ENCODE measurements at regions not wholly inside any gene's neighbourhood (a gene's known extent, or its start where the extent isn't known, plus 50 kb on each side); places are given as distances from the start of the nearest gene placed in this dataset.
"Not testable (repeated sequence)": the region's sequence is repeated elsewhere in the genome, so short reads cannot be mapped to it uniquely, and the experiment has no call there.

DNA sequence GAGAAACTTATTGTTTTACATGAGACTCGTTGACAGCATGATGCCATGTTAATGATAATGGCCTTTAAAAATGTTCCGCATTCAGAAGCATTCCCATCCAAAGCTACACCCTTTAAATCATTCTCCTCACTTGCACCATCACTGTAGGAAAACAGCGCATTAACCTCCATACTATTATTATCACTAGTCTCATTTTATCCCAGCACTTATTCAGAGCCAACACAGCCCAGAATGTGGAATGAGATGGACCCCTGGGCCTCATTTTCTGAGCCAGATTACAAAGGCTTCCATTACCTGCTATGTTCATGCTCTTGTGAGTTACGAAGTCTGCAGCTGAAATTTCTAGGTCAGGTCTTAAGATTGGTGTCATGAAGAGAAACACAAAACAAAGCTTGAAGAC is 159.4 kb downstream of the HS3ST3A1 start:
- no peak for DNase-seq (ENCODE audit: low read depth, low spot score)
- no peak overlapping the region for H3K27ac ChIP-seq

DNA sequence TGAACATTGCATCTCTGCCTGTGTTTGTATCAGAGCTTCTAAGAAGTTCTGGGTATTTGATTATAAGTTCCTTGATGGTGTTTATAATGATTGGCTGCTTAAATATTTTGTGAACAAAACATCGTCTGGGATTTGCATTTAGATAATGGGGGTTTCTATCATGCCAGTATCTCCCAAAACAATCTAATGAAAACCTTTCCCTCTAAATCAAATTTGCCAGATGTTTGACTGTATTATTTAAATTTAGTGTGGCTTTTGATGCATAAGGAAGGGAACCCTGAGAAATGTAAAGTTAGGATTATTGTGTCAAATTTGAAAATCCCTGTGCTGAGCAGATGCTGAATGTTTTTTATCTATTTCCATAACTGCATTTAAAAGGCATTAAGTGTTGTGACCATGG is 159.9 kb downstream of the HS3ST3A1 start:
- no peak for DNase-seq (ENCODE audit: low read depth, low spot score)
- H3K27ac ChIP-seq, result no peak overlapping the region

DNA sequence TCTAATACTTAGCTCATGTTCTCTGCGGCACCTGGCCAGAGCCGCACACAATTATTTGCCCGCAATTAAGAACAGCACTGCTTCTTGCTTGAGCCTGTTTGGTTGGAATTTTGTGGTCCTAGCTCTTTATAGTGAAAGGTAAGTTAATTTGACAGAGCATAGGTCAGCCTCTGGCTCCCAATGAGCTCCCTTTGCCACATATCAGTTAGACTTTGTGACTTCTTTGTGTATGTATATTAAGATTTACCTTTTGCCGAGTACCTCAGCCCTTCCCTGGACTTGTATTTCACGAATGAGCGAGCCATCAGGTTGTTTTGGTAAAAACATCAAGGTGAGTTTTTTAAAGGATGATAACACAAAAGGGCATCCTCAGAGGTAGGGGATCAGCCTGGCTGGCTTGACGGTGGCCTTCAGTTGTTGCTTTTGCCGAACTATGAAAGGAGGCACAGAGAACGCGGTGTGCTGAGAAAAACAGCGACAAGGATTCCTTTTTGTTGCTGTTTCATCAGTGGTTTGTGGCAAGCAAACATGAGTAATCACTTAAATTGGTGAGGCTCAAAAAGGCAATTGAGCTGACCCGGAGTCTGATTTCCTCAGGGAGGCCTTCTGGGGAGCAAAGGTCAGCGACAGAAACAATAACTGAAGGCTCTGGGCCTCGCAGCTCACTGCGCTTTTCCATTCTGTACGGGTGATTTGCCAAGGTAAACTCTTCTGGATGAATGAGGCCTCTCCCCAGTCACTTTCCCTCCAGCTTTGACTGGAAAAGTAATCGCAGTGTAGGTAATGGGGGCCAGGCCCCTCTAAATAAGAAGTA is 163.6 kb downstream of the HS3ST3A1 start:
- no peak for DNase-seq (ENCODE audit: low read depth, low spot score)
- no peak overlapping the region for H3K27ac ChIP-seq

DNA sequence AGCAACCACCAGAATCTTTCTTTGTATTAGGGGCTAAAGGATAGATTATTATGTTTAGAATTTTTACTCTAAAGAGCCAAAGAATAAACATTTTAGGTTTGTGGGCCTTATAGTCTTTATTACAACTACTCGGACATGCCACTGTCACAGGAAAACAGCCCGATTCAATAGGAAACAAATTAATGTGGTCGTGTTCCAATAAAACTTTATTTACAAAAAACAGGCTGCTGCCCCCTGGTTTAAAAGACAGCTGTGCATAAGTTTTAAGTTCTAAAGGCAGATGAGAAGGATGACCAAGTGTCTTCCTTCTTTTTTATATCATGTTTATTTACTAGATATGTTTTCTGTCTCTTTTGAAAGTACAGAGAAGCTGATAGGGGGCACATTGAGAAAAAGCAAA is 166.5 kb downstream of the HS3ST3A1 start:
- H3K27ac ChIP-seq, result no peak overlapping the region
- DNase-seq (ENCODE audit: low read depth, low spot score), result no peak

DNA sequence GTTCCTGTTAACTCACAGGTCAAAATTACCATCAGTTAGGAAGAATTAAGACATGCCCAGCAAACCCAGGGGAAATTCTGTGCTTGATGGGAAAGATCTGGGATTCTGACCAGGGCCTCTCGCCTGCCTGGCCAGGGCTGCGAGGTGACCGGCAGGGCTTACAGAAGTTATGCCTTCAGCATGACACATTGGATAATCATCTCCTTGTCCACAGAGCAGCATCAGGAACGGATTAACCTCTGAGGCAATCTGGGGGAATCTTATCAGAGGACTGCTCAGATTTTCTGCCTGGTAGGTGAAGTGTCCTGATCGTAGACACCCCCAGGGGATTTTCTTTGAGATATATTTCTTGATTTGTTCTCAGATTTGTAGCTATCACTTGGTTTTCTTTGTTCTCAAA is 172.5 kb downstream of the HS3ST3A1 start:
- no peak overlapping the region for H3K27ac ChIP-seq
- DNase-seq (ENCODE audit: low read depth, low spot score), result no peak

DNA sequence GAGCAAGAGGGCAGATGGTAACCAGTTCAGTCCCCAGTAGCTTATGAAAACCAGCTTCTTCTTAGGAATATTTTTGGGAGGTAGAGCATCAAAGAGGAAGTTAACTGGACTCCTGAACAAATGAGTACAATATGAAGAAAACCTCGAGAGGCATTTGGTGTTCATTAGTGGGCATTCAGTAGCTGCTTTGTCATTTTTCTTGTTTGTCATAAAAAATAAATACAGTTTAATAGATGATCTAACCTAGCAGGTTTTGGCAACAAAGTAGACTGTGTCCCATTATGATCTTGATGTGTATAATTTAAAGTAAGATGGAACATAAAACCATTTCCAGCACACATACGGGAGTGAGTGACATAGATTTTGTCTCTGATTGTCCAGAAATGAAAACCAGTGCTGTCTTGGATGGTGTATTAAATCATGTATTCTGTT is 173.1 kb downstream of the HS3ST3A1 start:
- no peak overlapping the region for H3K27ac ChIP-seq
- no peak for DNase-seq (ENCODE audit: low read depth, low spot score)

DNA sequence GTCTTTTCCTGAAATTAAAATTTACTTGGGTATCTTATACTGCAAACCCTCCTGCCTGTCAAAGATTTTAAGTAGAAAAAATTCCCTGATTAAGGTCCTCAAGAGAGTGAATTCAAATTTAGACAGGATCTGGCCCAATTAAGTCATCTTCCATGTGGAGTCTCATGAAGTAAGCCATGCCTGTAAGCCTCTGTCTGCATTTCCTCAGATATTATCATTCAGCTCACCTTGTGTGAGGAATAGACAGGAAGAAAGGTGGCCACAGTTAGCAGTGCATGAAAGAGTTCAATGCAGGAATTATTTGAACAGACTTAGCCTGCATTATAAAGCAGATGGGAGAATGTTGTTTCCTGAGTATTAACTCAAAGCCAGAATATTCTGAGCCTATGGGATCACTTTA is 174.7 kb downstream of the HS3ST3A1 start:
- DNase-seq (ENCODE audit: low read depth, low spot score), result no peak

DNA sequence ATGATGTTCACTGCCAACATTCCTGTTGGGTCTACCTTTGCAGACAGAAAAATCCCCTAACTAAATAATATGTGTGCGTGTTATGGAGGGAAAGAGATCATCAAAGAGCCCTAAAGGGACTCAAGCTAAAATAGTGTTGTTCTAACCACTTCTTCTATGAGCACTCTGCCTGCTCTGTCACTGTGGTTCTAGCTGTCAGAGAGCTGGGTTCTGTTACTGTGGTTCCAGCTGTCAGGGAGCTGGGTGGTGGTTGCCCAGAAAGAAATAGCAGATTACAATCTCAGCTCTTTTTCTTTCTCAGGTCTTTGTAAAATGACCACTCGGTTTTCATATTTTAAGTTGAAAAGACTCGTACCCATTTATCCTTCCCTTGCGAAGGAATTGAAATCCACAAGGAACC is 176.3 kb downstream of the HS3ST3A1 start:
- no peak for DNase-seq (ENCODE audit: low read depth, low spot score)
- H3K27ac ChIP-seq, result no peak overlapping the region

More for the DNA sequence above, 174.7 kb downstream of the HS3ST3A1 start:
- no peak overlapping the region for H3K27ac ChIP-seq

DNA sequence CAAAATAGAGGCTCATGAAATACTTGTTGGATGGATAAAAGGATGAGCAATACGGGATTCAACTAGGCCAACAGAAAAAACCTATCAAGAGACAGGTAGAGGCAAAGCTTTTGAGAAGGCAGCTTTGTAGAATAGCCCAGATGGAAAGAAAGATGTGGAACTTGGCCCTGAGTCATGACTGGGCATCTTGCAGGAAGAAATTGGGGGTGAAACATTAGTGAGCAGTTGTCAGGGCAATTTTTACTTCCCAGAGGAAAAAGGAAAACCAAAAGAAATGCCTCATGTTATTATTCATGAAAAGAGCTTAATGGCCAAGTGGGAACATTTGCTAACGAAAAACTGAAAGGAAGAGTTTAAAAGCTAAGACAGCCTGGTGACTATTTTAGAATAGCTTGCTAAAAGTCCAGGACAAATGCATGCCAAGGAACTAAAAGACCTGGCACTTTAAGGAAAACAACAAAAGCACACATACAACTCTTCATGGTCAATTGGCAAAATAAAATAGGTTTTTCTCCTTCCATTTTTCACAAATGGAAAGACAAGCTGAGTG is 180.1 kb downstream of the HS3ST3A1 start:
- DNase-seq (ENCODE audit: low read depth, low spot score), result no peak

DNA sequence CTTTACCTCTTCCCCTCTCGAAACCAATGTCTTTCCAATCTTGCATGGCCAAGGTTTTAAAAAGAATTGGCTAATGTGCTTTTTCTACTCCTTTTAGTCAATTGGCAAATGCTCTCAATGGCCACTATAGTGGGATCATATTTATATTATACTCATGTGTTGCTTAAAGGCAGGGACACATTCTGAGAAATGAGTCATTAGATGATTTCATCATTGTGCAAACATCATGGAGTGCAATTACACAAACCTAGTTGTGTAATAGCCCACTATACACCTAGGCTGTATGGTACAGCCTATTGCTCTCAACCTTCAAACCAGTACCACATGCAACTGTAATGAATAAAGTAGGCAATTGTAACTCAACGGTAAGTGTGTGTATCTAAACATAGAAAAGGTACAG is 180.9 kb downstream of the HS3ST3A1 start:
- DNase-seq (ENCODE audit: low read depth, low spot score), result peak; percentile 53
- H3K27ac ChIP-seq, result peak overlapping the region; percentile 60

More for the DNA sequence above, 180.1 kb downstream of the HS3ST3A1 start:
- H3K27ac ChIP-seq, result peak overlapping the region; percentile 60

DNA sequence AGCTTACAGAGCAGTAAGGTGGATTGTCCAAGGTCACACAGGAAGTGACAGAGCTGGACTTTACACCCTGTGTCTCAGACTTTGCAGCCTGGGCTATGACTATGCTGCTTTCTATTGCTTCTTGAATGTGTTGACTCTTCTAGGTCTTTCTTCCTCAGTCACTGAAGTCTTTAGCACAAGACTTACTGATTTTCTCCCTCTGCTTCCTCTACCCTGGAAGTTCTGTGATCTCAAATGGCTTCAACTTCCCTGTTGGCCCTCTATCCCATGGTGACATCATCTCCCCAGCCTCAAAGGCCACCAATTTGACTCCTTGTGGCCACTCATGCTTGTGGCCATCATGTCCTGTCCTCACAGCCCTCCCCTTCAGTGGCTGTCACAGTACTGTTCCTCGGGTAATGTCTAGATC is 181.3 kb downstream of the HS3ST3A1 start:
- peak overlapping the region; percentile 60 for H3K27ac ChIP-seq
- DNase-seq (ENCODE audit: low read depth, low spot score), result no peak

DNA sequence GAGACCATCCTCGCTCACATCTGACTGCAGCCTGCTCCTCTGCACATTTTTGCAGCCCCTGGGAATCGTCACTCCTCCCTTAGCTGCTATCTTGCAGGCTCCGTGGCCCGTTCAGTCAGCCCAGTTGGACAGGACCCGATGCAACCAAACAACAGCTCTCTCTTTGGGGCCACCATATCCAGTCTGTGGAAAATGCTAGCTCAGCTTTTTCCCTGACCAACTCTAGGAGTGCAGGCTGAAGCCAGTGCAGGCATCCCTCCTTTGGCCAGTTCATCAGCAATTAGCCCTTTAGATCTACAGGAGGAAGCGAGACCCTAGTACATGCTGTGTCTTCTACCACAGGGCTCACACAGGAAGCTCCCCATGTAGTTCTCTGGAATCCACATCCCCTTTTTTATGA is 182.1 kb downstream of the HS3ST3A1 start:
- DNase-seq (ENCODE audit: low read depth, low spot score), result no peak
- H3K27ac ChIP-seq, result no peak overlapping the region

DNA sequence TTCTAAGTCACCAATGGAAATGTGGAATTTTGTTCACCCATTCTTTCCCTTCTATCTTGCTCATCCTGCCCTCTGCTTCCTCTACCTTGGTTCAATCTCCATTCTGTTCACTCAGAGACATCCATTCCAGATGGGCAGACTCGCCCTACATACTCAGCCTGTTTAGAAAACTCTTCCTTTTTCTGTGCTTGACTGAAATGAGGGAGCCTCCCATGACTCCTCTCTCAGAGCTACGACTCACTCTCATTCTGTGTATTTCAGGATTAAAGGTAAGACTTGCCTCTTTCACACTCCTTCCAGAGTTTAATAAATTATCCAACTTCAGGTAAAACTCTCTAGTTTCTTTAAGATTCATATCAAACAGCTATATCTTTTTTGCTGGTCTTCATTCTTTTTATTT is 182.8 kb downstream of the HS3ST3A1 start:
- peak overlapping the region; percentile 21 for H3K27ac ChIP-seq
- no peak for DNase-seq (ENCODE audit: low read depth, low spot score)

DNA sequence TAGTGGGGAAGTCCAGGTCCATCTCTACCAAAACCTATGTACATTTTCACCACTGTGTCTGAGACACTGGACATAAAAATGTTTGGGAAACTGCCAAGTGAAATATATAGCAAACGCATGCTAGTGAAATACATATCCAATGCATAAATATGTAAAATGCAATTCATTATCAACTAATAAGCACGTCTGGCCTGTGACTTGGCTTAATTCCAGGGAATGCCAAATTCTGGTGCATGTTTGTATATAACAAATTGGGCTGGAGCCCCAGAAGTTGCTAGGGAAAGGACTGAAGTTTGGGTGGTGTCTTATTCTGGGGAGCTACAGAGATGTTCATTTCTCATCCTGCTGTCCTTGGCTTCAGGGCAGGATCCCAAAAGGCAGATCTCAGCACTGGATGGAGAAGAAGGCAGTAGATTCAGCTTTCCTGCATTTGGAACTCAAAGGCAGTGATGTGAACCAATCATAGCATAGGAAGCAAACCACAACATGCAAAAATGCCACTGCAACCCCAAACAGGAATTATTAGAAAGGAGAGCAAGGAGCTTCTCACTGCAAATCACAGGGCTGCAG is 184.3 kb downstream of the HS3ST3A1 start:
- DNase-seq (ENCODE audit: low read depth, low spot score), result no peak
- no peak overlapping the region for H3K27ac ChIP-seq

DNA sequence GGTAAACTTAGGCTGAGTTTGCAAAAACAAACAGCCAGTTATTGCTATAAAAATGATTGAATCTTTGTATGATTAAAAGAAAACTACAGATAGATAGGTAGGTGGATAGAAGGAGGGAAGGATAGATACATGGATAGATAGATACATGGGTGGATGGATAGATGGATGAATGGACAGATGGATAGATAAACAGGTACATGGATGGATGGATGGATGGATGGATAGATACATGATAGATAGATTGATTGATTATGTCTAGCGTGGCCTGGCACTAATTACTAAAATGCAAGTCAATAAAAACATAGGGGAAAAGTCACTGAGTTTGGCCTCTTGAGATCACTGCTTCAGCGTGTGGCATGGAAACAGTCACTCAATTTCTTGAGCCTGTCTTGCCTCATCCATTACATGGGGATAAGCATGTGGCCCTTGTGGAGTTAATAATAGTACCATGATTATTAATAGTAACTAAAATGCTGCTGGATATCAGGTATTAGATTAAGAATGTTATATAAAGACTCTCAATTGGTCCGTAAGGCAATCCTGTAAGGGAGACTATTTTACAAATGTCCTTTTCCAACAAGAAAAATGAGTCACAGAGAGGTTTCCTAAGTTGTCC is 184.9 kb downstream of the HS3ST3A1 start:
- H3K27ac ChIP-seq, result no peak overlapping the region
- DNase-seq (ENCODE audit: low read depth, low spot score), result no peak

DNA sequence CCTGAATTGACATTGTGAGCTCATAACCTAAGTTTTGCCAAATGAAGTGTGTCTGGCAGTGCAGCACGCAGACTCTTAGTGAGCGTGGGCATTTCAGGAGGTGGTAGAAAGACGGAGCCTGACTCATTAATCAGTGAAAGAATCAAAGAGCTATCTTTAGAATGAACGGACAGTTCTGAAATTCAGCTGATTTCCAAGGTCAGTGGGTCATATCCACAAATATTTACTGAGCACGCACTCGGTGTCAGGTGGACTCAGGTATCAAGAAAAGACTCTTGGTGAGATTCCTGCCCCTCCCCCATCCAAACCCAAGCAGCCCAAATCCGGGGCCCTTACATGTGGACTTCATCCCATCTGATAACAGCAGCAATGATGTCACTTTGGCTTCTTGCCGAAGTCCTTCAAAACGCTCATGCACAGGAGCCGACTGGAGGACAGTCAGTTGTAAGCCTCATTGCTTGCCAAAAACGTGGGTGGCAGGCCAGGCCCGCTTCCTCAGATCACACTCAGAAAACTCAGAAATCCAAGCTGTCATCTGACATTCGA is 185.8 kb downstream of the HS3ST3A1 start:
- H3K27ac ChIP-seq, result no peak overlapping the region
- DNase-seq (ENCODE audit: low read depth, low spot score), result no peak

DNA sequence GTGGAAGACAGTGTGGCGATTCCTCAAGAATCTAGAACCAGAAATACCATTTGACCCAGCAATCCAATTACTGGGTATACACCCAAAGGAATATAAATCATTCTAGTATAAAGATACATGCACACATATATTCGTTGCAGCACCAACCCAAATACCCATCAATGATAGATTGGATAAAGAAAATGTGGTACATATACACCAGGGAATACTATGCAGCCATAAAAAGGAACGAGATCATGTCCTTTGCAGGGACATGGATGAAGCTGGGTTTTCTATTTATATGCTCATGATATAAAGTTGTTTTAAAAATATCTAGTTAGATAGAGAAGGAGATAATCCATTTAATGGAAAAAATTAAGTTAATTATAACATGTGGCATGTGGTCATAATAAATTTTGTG is 186.5 kb downstream of the HS3ST3A1 start:
- not testable (repeated sequence) for H3K27ac ChIP-seq; DNase-seq (ENCODE audit: low read depth, low spot score)

DNA sequence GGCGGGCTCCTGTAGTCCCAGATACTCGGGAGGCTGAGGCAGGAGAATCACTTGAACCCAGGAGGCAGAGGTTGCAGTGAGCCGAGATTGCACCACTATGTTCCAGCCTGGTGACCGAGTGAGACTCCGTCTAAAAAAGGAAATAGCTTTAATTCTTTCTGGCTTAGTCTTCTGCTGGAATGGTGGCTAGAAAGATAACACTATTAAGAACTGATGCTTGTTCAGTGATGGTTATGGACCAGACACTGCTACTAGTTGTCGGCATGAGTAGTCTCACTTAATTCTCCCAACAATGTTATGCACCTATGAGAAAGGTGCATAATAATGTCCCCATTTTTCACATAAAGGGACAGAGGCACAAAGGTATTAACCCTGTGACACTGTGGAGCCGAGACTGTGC is 188.7 kb downstream of the HS3ST3A1 start:
- DNase-seq (ENCODE audit: low read depth, low spot score), result no peak
- no peak overlapping the region for H3K27ac ChIP-seq

DNA sequence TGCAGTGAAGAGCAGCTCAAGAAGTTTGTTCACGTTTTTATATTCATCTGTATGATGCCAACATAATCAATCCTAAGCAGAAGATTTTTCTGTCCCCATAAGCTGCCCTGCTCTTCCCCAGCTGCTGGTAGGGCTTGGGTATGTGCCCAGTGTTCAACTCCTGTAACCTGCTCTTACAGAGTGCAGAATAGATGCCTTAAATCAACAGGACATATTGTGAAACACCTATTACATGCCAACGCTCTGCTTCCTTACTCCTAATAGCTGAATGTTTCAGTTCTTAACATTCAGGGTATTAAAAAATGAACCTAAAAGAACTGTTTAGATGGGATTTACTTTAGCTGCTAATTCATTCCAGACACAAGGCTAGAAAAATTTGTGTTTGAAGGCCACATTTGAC is 190.9 kb downstream of the HS3ST3A1 start:
- no peak for DNase-seq (ENCODE audit: low read depth, low spot score)
- no peak overlapping the region for H3K27ac ChIP-seq

DNA sequence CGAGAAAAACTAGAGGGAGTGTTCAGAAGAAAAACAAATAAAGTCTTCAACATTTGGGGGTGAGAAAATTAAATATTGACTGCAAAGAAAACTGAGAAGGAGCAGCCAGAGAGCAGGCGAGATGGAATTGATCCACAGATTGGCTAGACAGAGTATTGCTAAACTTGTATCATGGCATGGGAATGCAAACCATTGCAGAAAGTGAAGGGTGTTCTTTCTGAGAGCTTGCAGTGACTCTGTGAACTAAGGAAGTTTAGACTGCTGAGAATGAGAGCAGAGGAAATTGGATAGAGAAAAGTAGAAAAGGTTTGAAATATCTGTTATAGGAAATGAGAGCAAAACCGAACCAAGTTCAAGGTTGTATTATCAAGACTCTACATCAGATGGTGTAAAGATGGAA is 191.5 kb downstream of the HS3ST3A1 start:
- no peak for DNase-seq (ENCODE audit: low read depth, low spot score)
- no peak overlapping the region for H3K27ac ChIP-seq

DNA sequence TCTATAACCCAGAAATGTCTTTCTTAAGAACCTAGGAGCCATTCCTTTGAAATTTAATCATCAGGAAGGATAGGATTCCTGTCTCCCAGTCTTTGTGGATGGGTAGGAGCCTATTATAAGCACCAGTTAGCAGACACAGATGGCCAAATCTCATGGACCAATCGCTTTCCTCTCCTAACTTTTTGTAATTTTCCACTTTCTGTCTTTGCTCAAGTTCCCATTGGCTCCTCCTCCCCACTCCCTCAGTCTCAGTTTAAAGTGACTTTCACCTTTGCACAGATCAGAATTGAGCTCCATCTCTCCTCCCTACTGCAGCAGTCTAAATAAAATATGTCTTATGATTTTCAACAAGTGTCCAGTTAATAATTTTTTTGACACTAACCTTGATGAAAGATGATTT is 192.3 kb downstream of the HS3ST3A1 start:
- no peak overlapping the region for H3K27ac ChIP-seq
- DNase-seq (ENCODE audit: low read depth, low spot score), result no peak

All from epithelial cell of prostate (primary cell).